H1 (cell line): ENCODE measurements at regions not wholly inside any gene's neighbourhood (a gene's known extent, or its start where the extent isn't known, plus 50 kb on each side); places are given as distances from the start of the nearest gene placed in this dataset.

ENCODE experiments used
- CTCF ChIA-PET: fragments of 300-600 bp; sonication (Branson Sonifier 250); formaldehyde crosslinking; loops from one replicate; lab custom pipeline; 2021; ENCODE audit not compliant: partially characterized antibody; lab: Charles Lee
- POLR2A ChIA-PET: fragments of 300-600 bp; sonication (Branson Sonifier 250); formaldehyde crosslinking; loops from one replicate; lab custom pipeline; 2021; ENCODE audit warnings: inconsistent platforms; ENCODE audit not compliant: partially characterized antibody; lab: Charles Lee
- DNase-seq, 2 experiments: peaks; one replicate each; pipeline versions ENCODE4 v3.0.0 to v3.0.0-alpha.2; 2010 to 2022; ENCODE audit warnings: low spot score in 2 of 2, low read depth in 1 of 2, mixed read lengths in 1 of 2
- FAIRE-seq: peaks from 2 replicates; lab custom pipeline; 2011; peaks lifted over from hg19 to GRCh38; lab: Jason Lieb, UNC
- H2AFZ ChIP-seq: 2 replicates; pipeline ENCODE4 v1.8.1; 2012; ENCODE audit warnings: low read length, inconsistent platforms
- H2AK5ac ChIP-seq: 2 replicates; pipeline ENCODE4 v1.6.1; 2013; ENCODE audit warnings: low read depth, low read length
- H2BK120ac ChIP-seq: replicated peaks from 2 replicates; pipeline ENCODE3; 2013; ENCODE audit warnings: low read depth, low read length, inconsistent platforms
- H2BK12ac ChIP-seq: 2 replicates; pipeline ENCODE4 v1.6.1; 2013; ENCODE audit warnings: low read depth, low read length
- H2BK15ac ChIP-seq: 2 replicates; pipeline ENCODE4 v1.6.1; 2013; ENCODE audit warnings: low read length
- H2BK20ac ChIP-seq: 2 replicates; pipeline ENCODE4 v1.6.1; 2013; ENCODE audit warnings: low read length
- H2BK5ac ChIP-seq: 2 replicates; pipeline ENCODE4 v1.6.1; 2013; ENCODE audit warnings: low read depth, low read length
- H3K14ac ChIP-seq: 2 replicates; pipeline ENCODE4 v1.6.1; 2013; ENCODE audit warnings: inconsistent platforms; ENCODE audit not compliant: insufficient read length
- H3K18ac ChIP-seq: 2 replicates; pipeline ENCODE4 v1.6.1; 2013; ENCODE audit warnings: low read length; ENCODE audit errors: extremely low read depth
- H3K23ac ChIP-seq: 2 replicates; pipeline ENCODE4 v1.6.1; 2013; ENCODE audit warnings: inconsistent platforms; ENCODE audit not compliant: insufficient read length
- H3K23me2 ChIP-seq: 2 replicates; pipeline ENCODE4 v1.6.1; 2013; ENCODE audit warnings: low read depth, low read length
- H3K27ac ChIP-seq: 2 replicates; pipeline ENCODE4 v1.6.1; 2011; ENCODE audit warnings: low read depth, low read length, inconsistent platforms
- H3K27me3 ChIP-seq, 4 experiments: replicated peaks in 1 of 4; 1 replicate in 1 of 4; 2 replicates in 3 of 4; pipeline versions ENCODE4 v1.6.1 to v1.8.1; 2011 to 2013; ENCODE audit warnings: low read length in 3 of 4, mild to moderate bottlenecking in 3 of 4, inconsistent platforms in 2 of 4, mixed read lengths in 2 of 4, moderate library complexity in 1 of 4; ENCODE audit not compliant: control insufficient read depth in 3 of 4, insufficient read depth in 3 of 4; ENCODE audit errors: extremely low read depth in 1 of 4
- H3K36me3 ChIP-seq, 4 experiments: 2 replicates each; pipeline versions ENCODE4 v1.6.1 to v1.8.1; 2011 to 2013; ENCODE audit warnings: mild to moderate bottlenecking in 4 of 4, low read length in 3 of 4, moderate library complexity in 2 of 4, control low read depth in 1 of 4, inconsistent platforms in 1 of 4; ENCODE audit not compliant: insufficient read depth in 4 of 4, control insufficient read depth in 2 of 4
- H3K4ac ChIP-seq: replicated peaks from 2 replicates; pipeline ENCODE3; 2013; ENCODE audit warnings: low read length, low read depth, mixed read lengths, inconsistent platforms; ENCODE audit not compliant: insufficient read length
- H3K4me1 ChIP-seq, 4 experiments: replicated peaks in 1 of 4; 1 replicate in 1 of 4; 2 replicates in 3 of 4; pipeline versions ENCODE4 v1.6.1 to v1.8.1; 2011 to 2013; ENCODE audit warnings: low read length in 3 of 4, inconsistent platforms in 2 of 4, mixed read lengths in 1 of 4; ENCODE audit not compliant: insufficient read depth in 4 of 4, control insufficient read depth in 3 of 4
- H3K4me2 ChIP-seq, 2 experiments: 2 replicates each; pipeline versions ENCODE4 v1.6.1 to v1.8.1; 2011 to 2013; ENCODE audit warnings: low read depth in 2 of 2, low read length in 2 of 2, control low read depth in 1 of 2, inconsistent platforms in 1 of 2, mild to moderate bottlenecking in 1 of 2; ENCODE audit not compliant: insufficient read depth in 1 of 2
- H3K4me3 ChIP-seq, 4 experiments: fragments of 200-600, 300-600 bp in 1 of 4; sonication (generic), shearing (Covaris generic), sonication (Bioruptor Twin) in 1 of 4; 2 replicates each; pipeline versions ENCODE4 v1.5.1 to v1.8.1; 2011 to 2016; ENCODE audit warnings: low read length in 4 of 4, low read depth in 3 of 4, control low read depth in 2 of 4, inconsistent platforms in 2 of 4, mild to moderate bottlenecking in 2 of 4, mixed read lengths in 1 of 4, moderate library complexity in 1 of 4; ENCODE audit not compliant: insufficient read depth in 2 of 4; ENCODE audit errors: extremely low read depth in 1 of 4
- H3K56ac ChIP-seq: replicated peaks from 2 replicates; pipeline ENCODE3; 2013; ENCODE audit warnings: low read depth, mild to moderate bottlenecking, mixed read lengths, low read length, inconsistent platforms; ENCODE audit not compliant: insufficient read length
- H3K79me1 ChIP-seq: 2 replicates; pipeline ENCODE4 v1.6.1; 2013; ENCODE audit warnings: low read depth, low read length, control low read depth
- H3K79me2 ChIP-seq, 2 experiments: 2 replicates each; pipeline versions ENCODE4 v1.6.1 to v1.8.1; 2012 to 2013; ENCODE audit warnings: low read length in 2 of 2, mild to moderate bottlenecking in 2 of 2, inconsistent platforms in 1 of 2; ENCODE audit not compliant: insufficient read depth in 2 of 2, control insufficient read depth in 1 of 2
- H3K9ac ChIP-seq, 4 experiments: replicated peaks in 1 of 4; 1 replicate in 1 of 4; 2 replicates in 3 of 4; pipeline versions ENCODE4 v1.6.1 to v1.8.1; 2011 to 2013; ENCODE audit warnings: low read depth in 3 of 4, low read length in 3 of 4, control low read depth in 2 of 4, mild to moderate bottlenecking in 2 of 4, moderate library complexity in 2 of 4, inconsistent platforms in 1 of 4; ENCODE audit errors: extremely low read depth in 1 of 4
- H3K9me3 ChIP-seq, 2 experiments: 2 replicates each; pipeline versions ENCODE4 v1.6.1 to v1.8.1; 2012 to 2013; ENCODE audit warnings: mild to moderate bottlenecking in 2 of 2, moderate library complexity in 2 of 2, control low read depth in 1 of 2, inconsistent platforms in 1 of 2, low read depth in 1 of 2, low read length in 1 of 2, mixed read lengths in 1 of 2; ENCODE audit not compliant: insufficient read depth in 2 of 2
- H4K20me1 ChIP-seq, 2 experiments: replicated peaks in 1 of 2; 2 replicates each; pipeline versions ENCODE3 to v1.8.1; 2011 to 2013; ENCODE audit warnings: inconsistent platforms in 2 of 2, low read length in 2 of 2, mild to moderate bottlenecking in 1 of 2; ENCODE audit not compliant: insufficient read depth in 2 of 2, control insufficient read depth in 1 of 2
- H4K5ac ChIP-seq: 2 replicates; pipeline ENCODE4 v1.6.1; 2013; ENCODE audit warnings: low read length, low read depth, mixed read lengths, inconsistent platforms; ENCODE audit not compliant: insufficient read length
- H4K8ac ChIP-seq: 2 replicates; pipeline ENCODE4 v1.8.0; 2013; ENCODE audit warnings: mild to moderate bottlenecking, moderate library complexity, low read length, inconsistent platforms; ENCODE audit not compliant: insufficient read depth; ENCODE audit errors: extremely low read depth
- H4K91ac ChIP-seq: replicated peaks from 2 replicates; pipeline ENCODE3; 2013; ENCODE audit warnings: low read length, mixed read lengths, inconsistent platforms; ENCODE audit not compliant: insufficient read length
- CEBPB ChIP-seq: IDR thresholded peaks from 2 replicates; pipeline ENCODE4 v1.6.1; 2012; ENCODE audit warnings: low read depth, low read length
- HDAC6 ChIP-seq: IDR thresholded peaks from one replicate; pipeline ENCODE4 v1.7.1; 2012; ENCODE audit warnings: low read depth, mild to moderate bottlenecking, inconsistent platforms, low read length, moderate library complexity
- NRF1 ChIP-seq: IDR thresholded peaks from 2 replicates; pipeline ENCODE4 v1.6.1; 2011; ENCODE audit warnings: mild to moderate bottlenecking, low read depth, low read length, improper control_type of control experiment
- RBBP5 ChIP-seq: IDR thresholded peaks from 2 replicates; pipeline ENCODE4 v1.7.1; 2012; ENCODE audit warnings: low read depth, mild to moderate bottlenecking, inconsistent platforms, low read length, moderate library complexity, borderline replicate concordance
- SP1 ChIP-seq: IDR thresholded peaks from 2 replicates; pipeline ENCODE4 v1.6.1; 2011; ENCODE audit warnings: low read depth, low read length
- WGBS, 2 experiments: shearing (Covaris generic) in 1 of 2; methylation state at CpG; one replicate each; pipeline versions ENCODE4 v1.1.6 to v1.1.7; 2013 to 2015; ENCODE audit warnings: low lambda C conversion rate in 2 of 2, mixed read lengths in 2 of 2, inconsistent platforms in 1 of 2, low coverage in 1 of 2, missing lambda C conversion rate in 1 of 2; ENCODE audit not compliant: insufficient replicate concordance in 2 of 2, insufficient coverage in 1 of 2, insufficient read length in 1 of 2; ENCODE audit errors: extremely low coverage in 1 of 2, missing lambda C conversion rate in 1 of 2; 5-methylcytosine and 5-hydroxymethylcytosine counted together
- TF ChIP-seq, protein P1 (sequence below), 3 experiments: IDR thresholded peaks; 1 replicate in 2 of 3; 2 replicates in 1 of 3; pipeline versions ENCODE4 v1.5.1 to v1.6.1; 2011; ENCODE audit warnings: low read length in 3 of 3, mild to moderate bottlenecking in 3 of 3, inconsistent platforms in 2 of 3, low read depth in 1 of 3, moderate library complexity in 1 of 3; ENCODE audit not compliant: insufficient read depth in 1 of 3; ENCODE audit errors: control extremely low read depth in 1 of 3

- Histone ChIP-seq H4K8ac (no peak overlapping the region), H3K36me3 (no peaks in the 10 kb centered on the region), H3K9ac (no peak overlapping the region), H3K23ac (no peak overlapping the region), H3K4ac (no peak overlapping the region), H3K14ac (no peak overlapping the region), H2AFZ (no peak overlapping the region), H2BK20ac (no peak overlapping the region), H3K56ac (no peak overlapping the region), H2BK120ac (no peak overlapping the region), H4K20me1 (no peaks in the 10 kb centered on the region), H3K4me1 (no peaks in the 10 kb centered on the region; a peak in 1 of 7 replicates), H3K23me2 (no peaks in the 10 kb centered on the region; the same call in 1 of the 2 replicates), H2BK5ac (no peak overlapping the region), H2AK5ac (no peak overlapping the region), H3K27me3 (no peaks in the 10 kb centered on the region), H3K79me2 (no peaks in the 10 kb centered on the region), H3K9me3 (no peaks in the 10 kb centered on the region), H3K18ac (no peak overlapping the region), H4K91ac (no peak overlapping the region), H3K4me3 (no peak overlapping the region), H4K5ac (no peak overlapping the region), H2BK15ac (no peak overlapping the region), H3K4me2 (no peak overlapping the region), H3K27ac (no peak overlapping the region), H2BK12ac (no peak overlapping the region), H3K79me1 (no peaks in the 10 kb centered on the region)
- no peak for TF ChIP-seq RBBP5
- TF ChIP-seq CEBPB, result no peak
- no peak for TF ChIP-seq HDAC6
- no peak for TF ChIP-seq NRF1
- TF ChIP-seq, protein P1, sequence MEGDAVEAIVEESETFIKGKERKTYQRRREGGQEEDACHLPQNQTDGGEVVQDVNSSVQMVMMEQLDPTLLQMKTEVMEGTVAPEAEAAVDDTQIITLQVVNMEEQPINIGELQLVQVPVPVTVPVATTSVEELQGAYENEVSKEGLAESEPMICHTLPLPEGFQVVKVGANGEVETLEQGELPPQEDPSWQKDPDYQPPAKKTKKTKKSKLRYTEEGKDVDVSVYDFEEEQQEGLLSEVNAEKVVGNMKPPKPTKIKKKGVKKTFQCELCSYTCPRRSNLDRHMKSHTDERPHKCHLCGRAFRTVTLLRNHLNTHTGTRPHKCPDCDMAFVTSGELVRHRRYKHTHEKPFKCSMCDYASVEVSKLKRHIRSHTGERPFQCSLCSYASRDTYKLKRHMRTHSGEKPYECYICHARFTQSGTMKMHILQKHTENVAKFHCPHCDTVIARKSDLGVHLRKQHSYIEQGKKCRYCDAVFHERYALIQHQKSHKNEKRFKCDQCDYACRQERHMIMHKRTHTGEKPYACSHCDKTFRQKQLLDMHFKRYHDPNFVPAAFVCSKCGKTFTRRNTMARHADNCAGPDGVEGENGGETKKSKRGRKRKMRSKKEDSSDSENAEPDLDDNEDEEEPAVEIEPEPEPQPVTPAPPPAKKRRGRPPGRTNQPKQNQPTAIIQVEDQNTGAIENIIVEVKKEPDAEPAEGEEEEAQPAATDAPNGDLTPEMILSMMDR (IDR thresholded peaks at IDR 0.05; ENCODE audit: control extremely low read depth in 1 of 3, insufficient read depth in 1 of 3, low read depth in 1 of 3, low read length in 3 of 3), result no peak
- no peak for TF ChIP-seq SP1
- FAIRE-seq, result no peak
- WGBS, 2 experiments, result 90% methylated on average over 13 of the region's 13 CpGs; no CpG with 5 or more reads in 1 of the 2 experiments
- ChIA-PET CTCF (no interaction called here), POLR2A (no interaction called here)
- DNase-seq, result no peak
Measured at GRCh38 chr2:145026456-145027455, 506.8 kb upstream of the ZEB2 start.
